Fibroblast of lung (primary cell): ENCODE measurements at regions not wholly inside any gene's neighbourhood (a gene's known extent, or its start where the extent isn't known, plus 50 kb on each side); places are given as distances from the start of the nearest gene placed in this dataset.

ENCODE experiments used
- CTCF ChIP-seq, 2 donors: IDR thresholded peaks in 1 of 2; conservative IDR thresholded peaks in 1 of 2; 1 replicate in 1 of 2; 2 replicates in 1 of 2; pipeline ENCODE4 v1.5.1; 2011 to 2012; ENCODE audit warnings: low read length in 2 of 2, control low read depth in 1 of 2, inconsistent platforms in 1 of 2, low read depth in 1 of 2, mild to moderate bottlenecking in 1 of 2
- EZH2 ChIP-seq: IDR thresholded peaks from 2 replicates; pipeline ENCODE4 v1.5.1; 2012; ENCODE audit warnings: low read length, control low read depth, mild to moderate bottlenecking; ENCODE audit errors: missing control alignments

- TF ChIP-seq CTCF (conservative IDR thresholded peaks at IDR 0.05 in 1 of 2, IDR thresholded peaks at IDR 0.05 in 1 of 2; ENCODE audit: low read depth in 1 of 2, low read length in 2 of 2) (no peak), EZH2 (no peak)
These were observed 117.4 kb downstream of the TRIM29 start for GRCh38 chr11:120020486-120020885.
